ENCODE measurements at regions not wholly inside any gene's neighbourhood (a gene's known extent, or its start where the extent isn't known, plus 50 kb on each side); places are given as distances from the start of the nearest gene placed in this dataset.

GRCh38 chr9:27925815-27926214 is 352.5 kb upstream of the C9orf72 start:
- no peak overlapping the region for H3K23ac ChIP-seq (ENCODE audit: insufficient read length, low read depth, low read length)
- no peaks in the 10 kb centered on the region for H4K20me1 ChIP-seq (ENCODE audit: control insufficient read depth, insufficient read depth, insufficient read length)
- H3K23me2 ChIP-seq (ENCODE audit: insufficient read length, low read depth, low read length, poor library complexity, severe bottlenecking) = no peaks in the 10 kb centered on the region
- H3K56ac ChIP-seq (ENCODE audit: insufficient read length, low read depth, low read length) = no peak overlapping the region
- H3K4me2 ChIP-seq (ENCODE audit: insufficient read depth, insufficient read length, low read length) = no peak overlapping the region
- no peak overlapping the region for H3K27ac Mint-ChIP-seq
- no peak overlapping the region for H3K4ac ChIP-seq (ENCODE audit: low read depth, low read length)
- no peaks in the 10 kb centered on the region for H3K27me3 Mint-ChIP-seq (ENCODE audit: low read depth)
- H3K79me1 ChIP-seq (ENCODE audit: insufficient read depth, low read depth, low read length, poor library complexity, severe bottlenecking) = no peaks in the 10 kb centered on the region
- H3K18ac ChIP-seq (ENCODE audit: insufficient read length, low read depth, low read length) = no peak overlapping the region
- H4K5ac ChIP-seq (ENCODE audit: insufficient read length, low read depth, low read length) = no peak overlapping the region
- no CpG with 5 or more reads among the region's 4 CpGs for WGBS (ENCODE audit: extremely low coverage, insufficient read length, low lambda C conversion rate)
- no peak overlapping the region for H3K9ac ChIP-seq (ENCODE audit: extremely low read depth, insufficient read length, low read length)
- no peak overlapping the region for H2BK120ac ChIP-seq (ENCODE audit: low read depth, low read length, poor library complexity, severe bottlenecking)
- no peak overlapping the region for H2BK20ac ChIP-seq (ENCODE audit: low read depth, low read length, poor library complexity, severe bottlenecking)
- no peak for DNase-seq
- no peak overlapping the region for H4K91ac ChIP-seq (ENCODE audit: insufficient read length, low read depth, low read length)
- no peak overlapping the region for H2BK5ac ChIP-seq (ENCODE audit: insufficient read length, low read length)
- no peaks in the 10 kb centered on the region for H3K4me1 Mint-ChIP-seq
- H4K8ac ChIP-seq (replicated peaks; ENCODE audit: insufficient read length, low read depth, low read length) = no peak overlapping the region
- H2AFZ ChIP-seq (ENCODE audit: low read length) = no peak overlapping the region
- no peak overlapping the region for H2BK12ac ChIP-seq (ENCODE audit: insufficient read length, low read depth, low read length)
- no peaks in the 10 kb centered on the region for H3K9me3 ChIP-seq (ENCODE audit: control insufficient read depth, low read depth, low read length)
- H3K4me1 ChIP-seq (ENCODE audit: insufficient read depth, low read length) = no peaks in the 10 kb centered on the region
- no peak overlapping the region for H3K14ac ChIP-seq (ENCODE audit: insufficient read depth, low read length)
- H2AK5ac ChIP-seq (ENCODE audit: insufficient read length, low read length) = no peak overlapping the region
- no peak overlapping the region for H3T11ph ChIP-seq (ENCODE audit: low read length)
- H3K27ac ChIP-seq (ENCODE audit: insufficient read length, low read depth, low read length) = no peak overlapping the region
- no peaks in the 10 kb centered on the region for H3K9me3 Mint-ChIP-seq
- no peaks in the 10 kb centered on the region for H3K36me3 Mint-ChIP-seq (ENCODE audit: insufficient read depth in 1 of 3, low read depth in 3 of 3)
- H3K4me3 Mint-ChIP-seq = no peak overlapping the region
- TF ChIP-seq CTCF (conservative IDR thresholded peaks at IDR 0.05) = no peak
- no peaks in the 10 kb centered on the region for H3K79me2 ChIP-seq (ENCODE audit: insufficient read depth, low read length)
- no peak overlapping the region for H2BK15ac ChIP-seq (ENCODE audit: low read depth, low read length)
- no peaks in the 10 kb centered on the region for H3K27me3 ChIP-seq (ENCODE audit: insufficient read depth, low read length)

All from H9 (cell line).